G401.6 (cell line): ENCODE measurements at regions not wholly inside any gene's neighbourhood (a gene's known extent, or its start where the extent isn't known, plus 50 kb on each side); places are given as distances from the start of the nearest gene placed in this dataset.
A peak's percentile ranks its signal among the peaks of the same experiment; 100 is the strongest.
"Not testable (repeated sequence)": the region's sequence is repeated elsewhere in the genome, so short reads cannot be mapped to it uniquely, and the experiment has no call there.

Source experiments
- FAIRE-seq: peaks from 2 replicates; lab custom pipeline; 2012; peaks lifted over from hg19 to GRCh38; lab: Jason Lieb, UNC

DNA sequence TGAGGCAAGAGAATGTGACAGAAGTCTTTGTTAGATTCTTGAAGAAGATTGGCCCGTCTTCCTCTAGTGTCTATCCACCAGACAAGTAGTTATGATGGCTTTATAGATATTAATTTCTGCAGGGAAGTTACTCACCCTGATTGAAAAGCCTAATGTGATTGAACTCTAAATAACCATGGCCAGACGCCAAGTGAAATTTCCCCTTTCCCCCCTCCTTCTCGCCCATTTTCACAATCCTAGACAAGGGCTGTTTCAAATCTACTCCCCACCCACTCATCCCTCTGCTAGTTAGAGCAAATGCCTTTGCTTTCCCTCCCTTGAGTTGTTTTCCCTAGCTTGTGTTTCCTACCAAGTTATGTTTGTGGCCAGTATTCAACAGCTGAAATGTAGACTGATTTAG is 182.5 kb downstream of the TMEM167A start:
- no peak for FAIRE-seq

DNA sequence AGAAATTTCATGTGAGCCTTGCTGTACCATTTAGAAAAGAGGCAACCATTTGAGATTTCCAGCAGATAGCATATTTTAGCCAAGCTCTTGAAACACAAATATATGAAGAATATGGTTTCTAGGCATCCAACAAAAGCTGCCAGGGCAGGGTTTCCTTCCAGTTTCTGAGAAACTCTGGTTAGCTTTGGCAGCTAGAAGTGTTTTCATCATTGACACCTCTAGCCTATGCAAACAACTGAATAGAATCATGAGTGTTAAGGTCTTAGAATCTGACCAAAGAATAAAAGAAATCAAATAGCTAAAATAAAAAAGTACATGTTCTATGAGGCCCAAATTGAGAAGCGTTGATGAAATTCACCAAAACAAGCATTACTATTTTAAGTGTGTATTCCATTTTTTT is 188.1 kb downstream of the TMEM167A start:
- FAIRE-seq: no peak

DNA sequence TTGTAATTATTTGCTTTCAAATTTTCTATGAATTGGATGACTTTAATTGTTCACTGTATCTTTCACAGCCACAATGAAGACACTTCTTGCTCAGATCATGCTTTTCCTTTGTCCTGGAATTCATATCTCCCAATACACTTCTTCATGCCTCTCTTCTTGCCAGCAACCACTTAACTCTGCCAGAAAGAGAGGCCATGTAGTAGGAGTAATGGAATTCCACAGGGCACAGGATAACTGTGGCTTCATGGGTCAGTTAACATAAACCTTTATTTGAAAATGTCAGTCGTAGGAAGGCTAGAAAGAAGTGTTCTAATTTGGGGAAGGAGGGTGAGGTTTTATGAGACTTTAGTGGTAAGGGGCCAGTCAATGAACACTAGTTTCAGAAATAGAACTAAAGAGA is 190.3 kb downstream of the TMEM167A start:
- no peak for FAIRE-seq

GRCh38 chr5:82885627-82886389 is 191.4 kb downstream of the TMEM167A start:
- no peak for FAIRE-seq

- FAIRE-seq: no peak
Observed at GRCh38 chr5:82884821-82885471, 192.2 kb downstream of the TMEM167A start.

DNA sequence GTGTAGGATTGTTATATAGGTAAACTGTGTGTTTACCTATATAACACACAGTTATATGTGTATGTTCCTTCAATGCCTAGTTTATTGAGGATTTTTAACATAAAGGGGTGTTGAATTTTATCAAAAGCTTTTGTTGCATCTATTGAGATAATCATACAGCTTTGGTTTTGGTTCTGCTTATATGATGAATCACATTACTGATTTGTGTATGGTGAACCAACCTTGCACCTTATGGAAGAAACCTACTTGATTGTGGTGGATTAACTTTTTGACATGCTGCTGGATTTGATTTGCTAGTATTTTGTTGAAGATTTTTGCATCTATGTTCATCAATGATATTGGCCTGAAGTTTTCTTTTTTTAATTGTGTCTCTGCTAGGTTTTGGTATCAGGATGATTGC is 194.9 kb downstream of the TMEM167A start:
- peak; percentile 13 for FAIRE-seq

DNA sequence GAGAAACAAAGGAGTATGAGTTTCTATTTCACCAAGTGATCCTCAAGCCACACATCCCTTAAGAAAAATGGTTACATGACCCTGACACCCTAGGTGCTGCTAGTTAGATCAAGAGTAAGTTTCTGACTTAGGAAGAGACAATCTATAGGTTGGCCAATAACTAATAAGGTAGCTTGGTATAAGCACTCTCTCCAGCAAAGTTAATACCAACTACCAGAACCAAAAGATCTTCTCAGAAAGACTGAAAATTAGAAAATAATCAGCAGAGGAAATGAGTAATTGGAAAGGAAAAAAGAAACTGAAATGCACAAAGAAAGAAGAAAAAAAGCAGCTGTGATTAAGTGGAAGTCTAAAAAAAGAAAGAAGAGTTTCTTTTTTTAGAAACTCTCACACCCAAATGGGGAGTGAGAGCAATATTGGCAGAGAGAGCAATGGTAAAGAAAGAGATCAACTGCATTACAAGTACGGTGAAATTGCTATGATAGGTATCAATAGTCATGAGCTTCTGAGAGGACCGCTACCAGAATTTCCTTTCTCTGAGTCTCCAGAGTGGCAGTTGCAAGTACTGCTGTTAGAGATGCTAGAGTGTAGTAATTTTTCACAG is 195.5 kb downstream of the TMEM167A start:
- no peak for FAIRE-seq

GRCh38 chr5:82879089-82879488 is 198.1 kb downstream of the TMEM167A start:
- FAIRE-seq: no peak

DNA sequence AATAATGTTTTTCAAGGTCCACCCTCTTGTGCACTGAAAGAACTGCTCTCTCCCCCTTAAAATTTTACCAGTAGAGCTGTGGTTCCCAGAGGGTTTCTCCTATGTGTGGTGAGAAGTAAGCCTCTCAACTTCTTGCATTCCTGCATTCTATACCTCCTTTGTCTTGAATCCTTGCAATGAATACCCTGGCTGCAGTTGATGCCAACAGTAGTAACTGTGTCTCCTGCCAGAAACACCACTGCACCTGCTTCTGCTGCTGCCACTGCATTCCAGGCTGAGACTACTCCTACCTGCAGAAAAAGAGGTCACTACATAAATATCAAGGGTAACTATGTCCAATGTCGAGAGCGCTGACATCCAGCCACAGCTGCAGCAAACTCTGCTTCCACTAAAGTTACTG is 203.7 kb downstream of the TMEM167A start:
- FAIRE-seq: no peak

GRCh38 chr5:82872321-82873288 is 204.6 kb downstream of the TMEM167A start:
- FAIRE-seq: not testable (repeated sequence)

- no peak for FAIRE-seq
Observed at GRCh38 chr5:82865625-82866024, 211.6 kb downstream of the TMEM167A start.

DNA sequence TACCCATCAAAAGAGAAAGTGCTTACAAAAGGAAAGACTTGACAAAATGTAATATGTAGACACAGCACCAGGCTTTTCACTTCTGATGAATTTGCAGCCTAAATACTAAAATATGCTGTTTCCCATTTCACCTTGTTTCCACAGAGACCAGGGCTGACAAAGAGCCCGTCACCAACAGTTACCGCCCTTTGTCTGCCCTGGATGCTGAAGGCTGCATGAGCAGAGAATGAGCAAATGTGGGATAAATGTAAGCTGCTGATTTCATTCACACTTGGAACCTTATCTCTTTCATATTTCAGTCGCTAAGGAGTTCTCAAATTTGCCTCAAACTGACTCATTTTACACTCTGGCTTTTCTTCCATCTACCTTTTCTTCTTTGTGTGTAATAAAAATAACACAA is 213.9 kb downstream of the TMEM167A start:
- no peak for FAIRE-seq

DNA sequence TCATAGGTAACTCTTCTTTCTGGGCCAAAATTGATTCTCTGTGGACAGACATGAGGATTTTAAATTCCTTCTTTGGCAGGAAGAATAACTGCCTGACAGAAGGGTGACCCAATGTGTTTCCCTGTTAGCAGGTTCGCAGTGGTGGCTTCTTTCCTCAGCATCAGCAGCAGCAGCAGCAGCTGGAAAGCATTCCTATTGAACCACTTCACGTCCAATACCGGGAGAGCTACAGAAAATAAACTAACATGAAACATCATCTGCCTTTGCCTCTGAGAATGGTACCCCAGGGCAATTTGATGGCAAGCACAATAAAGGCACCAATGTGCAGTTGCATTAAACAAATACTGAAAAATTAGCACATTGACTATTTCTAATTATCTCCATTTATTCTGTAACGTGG is 214.5 kb downstream of the TMEM167A start:
- no peak for FAIRE-seq

GRCh38 chr5:82862261-82862660 is 214.9 kb downstream of the TMEM167A start:
- FAIRE-seq: no peak

DNA sequence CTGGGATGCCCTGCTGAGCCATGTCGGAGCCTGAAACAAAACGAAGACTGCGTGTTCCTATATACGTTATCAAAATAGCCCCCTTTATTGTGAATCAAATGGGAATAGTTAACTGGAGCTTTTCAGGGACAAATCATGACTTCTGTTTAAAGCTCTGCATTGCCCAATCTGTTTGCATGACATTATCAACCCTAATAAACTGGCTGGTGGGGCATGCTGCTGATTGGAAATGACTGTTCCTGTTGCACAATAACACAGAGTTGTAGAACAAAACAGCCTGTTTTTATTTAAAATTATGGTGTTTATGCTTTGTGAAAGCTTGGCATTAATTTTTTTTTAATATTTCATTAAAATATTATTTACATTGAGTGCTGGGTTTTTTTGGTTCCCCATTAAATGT is 215.5 kb downstream of the TMEM167A start:
- no peak for FAIRE-seq

GRCh38 chr5:82859451-82860140 is 217.6 kb downstream of the TMEM167A start:
- FAIRE-seq: no peak

GRCh38 chr5:82858151-82859025 is 218.8 kb downstream of the TMEM167A start:
- no peak for FAIRE-seq

GRCh38 chr5:82855893-82856550 is 221.2 kb downstream of the TMEM167A start:
- no peak for FAIRE-seq

GRCh38 chr5:82854956-82855355 is 222.2 kb downstream of the TMEM167A start:
- no peak for FAIRE-seq

DNA sequence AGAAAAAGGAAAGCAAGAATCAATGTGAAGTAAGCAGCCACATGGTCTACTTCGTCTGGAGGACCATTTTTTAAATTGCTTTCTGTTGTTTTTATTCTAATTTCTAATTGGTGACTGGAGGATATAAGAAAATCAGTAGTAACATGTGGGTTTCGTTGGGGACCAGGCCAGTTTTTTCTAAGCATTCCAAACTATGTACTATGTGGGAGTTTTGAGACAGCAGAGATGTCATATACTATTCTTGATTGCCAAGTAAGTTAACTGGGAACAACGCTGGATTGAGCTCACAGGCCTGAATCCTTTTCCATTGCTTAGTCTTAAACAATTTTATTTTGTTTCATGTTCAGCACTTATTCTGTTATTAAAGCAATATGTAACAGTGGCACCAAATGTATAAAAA is 225.7 kb downstream of the TMEM167A start:
- no peak for FAIRE-seq
